HepG2 (cell line): ENCODE measurements at regions not wholly inside any gene's neighbourhood (a gene's known extent, or its start where the extent isn't known, plus 50 kb on each side); places are given as distances from the start of the nearest gene placed in this dataset.

ENCODE experiments used
- ATAC-seq: fragments of 200-7000 bp; cut with Tn5 transposase; 3 replicates; pipeline ENCODE4 v1.9.1; 2020; ENCODE audit warnings: mild to moderate bottlenecking, moderate library complexity
- BruUV-seq: library from RNA; stranded (reverse); fragments of 400-500 nt; replicated peaks from 2 replicates; lab custom pipeline; 2021; lab: Mats Ljungman, UMichigan
- CTCF ChIA-PET: fragments of 300-600 bp; formaldehyde crosslinking; extraction: SDS; loops from one replicate; lab custom pipeline; 2021; ENCODE audit warnings: low total read pairs, inconsistent platforms, low intra/inter-chr PET ratio; lab: Yijun Ruan, JAX
- POLR2A ChIA-PET: fragments of 350-600 bp; sonication (Branson Sonifier 250); formaldehyde crosslinking; loops from one replicate; lab custom pipeline; 2020; ENCODE audit warnings: antibody characterized with exemption, inconsistent platforms; lab: Yijun Ruan, JAX
- DNase-seq: peaks from one replicate; pipeline ENCODE4 v3.0.0-alpha.2; 2015; ENCODE audit warnings: low spot score
- FAIRE-seq: peaks from 3 replicates; lab custom pipeline; 2011; peaks lifted over from hg19 to GRCh38; lab: Jason Lieb, UNC
- H2AFZ ChIP-seq: one replicate; pipeline ENCODE4 v1.6.1; 2011; ENCODE audit warnings: low read length, inconsistent platforms
- H3K27ac ChIP-seq: fragments of 300-600 bp; 3 replicates; pipeline ENCODE4 v1.8.0; 2011; ENCODE audit warnings: mixed run types, mild to moderate bottlenecking, mixed read lengths, low read length, inconsistent platforms; ENCODE audit not compliant: insufficient read depth; ENCODE audit errors: extremely low read length
- H3K27me3 ChIP-seq, 2 experiments: fragments of 200-600 bp in 1 of 2; 2 replicates in 1 of 2; 3 replicates in 1 of 2; pipeline versions ENCODE4 v1.6.0 to v1.8.0; 2011; ENCODE audit warnings: low read length in 2 of 2, mild to moderate bottlenecking in 2 of 2, moderate library complexity in 2 of 2, inconsistent platforms in 1 of 2; ENCODE audit not compliant: insufficient read depth in 2 of 2, control insufficient read depth in 1 of 2
- H3K36me3 ChIP-seq, 2 experiments: fragments of 200-600 bp in 1 of 2; replicated peaks in 1 of 2; 2 replicates in 1 of 2; 3 replicates in 1 of 2; pipeline versions ENCODE4 v1.5.1 to v1.8.0; 2011; ENCODE audit warnings: low read length in 2 of 2, inconsistent platforms in 1 of 2; ENCODE audit not compliant: insufficient read depth in 2 of 2, control insufficient read depth in 1 of 2
- H3K4me1 ChIP-seq: 2 replicates; pipeline ENCODE4 v1.5.1; 2012; ENCODE audit warnings: low read length, inconsistent platforms; ENCODE audit not compliant: insufficient read depth
- H3K4me2 ChIP-seq: 2 replicates; pipeline ENCODE4 v1.6.0; 2011; ENCODE audit warnings: low read depth, low read length, inconsistent platforms
- H3K4me3 ChIP-seq, 3 experiments: fragments of 200-600 bp in 1 of 3; sonication (generic), shearing (Covaris generic) in 1 of 3; replicated peaks in 1 of 3; 2 replicates each; pipeline ENCODE4 v1.5.1; 2011 to 2016; ENCODE audit warnings: low read length in 3 of 3, inconsistent platforms in 2 of 3, low read depth in 2 of 3, mild to moderate bottlenecking in 2 of 3, control low read depth in 1 of 3, mixed read lengths in 1 of 3; ENCODE audit not compliant: insufficient read depth in 1 of 3
- H3K79me2 ChIP-seq: one replicate; pipeline ENCODE4 v1.6.1; 2011; ENCODE audit warnings: low read length, inconsistent platforms; ENCODE audit not compliant: insufficient read depth
- H3K9ac ChIP-seq: 2 replicates; pipeline ENCODE4 v1.6.0; 2011; ENCODE audit warnings: mild to moderate bottlenecking, low read depth, low read length, inconsistent platforms; ENCODE audit not compliant: insufficient read depth
- H3K9me3 ChIP-seq: 2 replicates; pipeline ENCODE4 v1.5.1; 2012; ENCODE audit warnings: mild to moderate bottlenecking, low read length
- H4K20me1 ChIP-seq: 2 replicates; pipeline ENCODE4 v1.6.0; 2011; ENCODE audit warnings: inconsistent platforms, mild to moderate bottlenecking, low read length, moderate library complexity; ENCODE audit not compliant: insufficient read depth
- FLYWCH1 ChIP-seq: sonication (generic); formaldehyde crosslinking; IDR thresholded peaks from 2 replicates; pipeline ENCODE4 v1.8.1; 2023; ENCODE audit warnings: mild to moderate bottlenecking, missing genetic modification reagents
- HOXA9 ChIP-seq: sonication (generic); formaldehyde crosslinking; IDR thresholded peaks from 2 replicates; pipeline ENCODE4 v1.8.1; 2022; ENCODE audit warnings: missing genetic modification reagents, mild to moderate bottlenecking, moderate library complexity, borderline replicate concordance
- MLLT10 ChIP-seq: sonication (generic); formaldehyde crosslinking; IDR thresholded peaks from 2 replicates; pipeline ENCODE4 v1.4.0; 2020; ENCODE audit warnings: missing genetic modification reagents
- MYNN ChIP-seq: sonication (generic); formaldehyde crosslinking; IDR thresholded peaks from 2 replicates; pipeline ENCODE4 v1.4.0; 2020; ENCODE audit warnings: mild to moderate bottlenecking, low read depth, missing genetic modification reagents
- NPAS2 ChIP-seq: sonication (generic); formaldehyde crosslinking; IDR thresholded peaks from 2 replicates; pipeline ENCODE4 v1.8.0; 2022; ENCODE audit warnings: mild to moderate bottlenecking, missing genetic modification reagents, borderline replicate concordance
- RELA ChIP-seq: sonication (generic); formaldehyde crosslinking; IDR thresholded peaks from 2 replicates; pipeline ENCODE4 v1.4.0; 2020; ENCODE audit warnings: missing genetic modification reagents
- ZC3H13 ChIP-seq: sonication (generic); formaldehyde crosslinking; IDR thresholded peaks from 2 replicates; pipeline ENCODE4 v1.8.1; 2023; ENCODE audit warnings: mild to moderate bottlenecking, missing genetic modification reagents, moderate library complexity
- ZNF263 ChIP-seq: sonication (generic); formaldehyde crosslinking; IDR thresholded peaks from 2 replicates; pipeline ENCODE4 v1.4.0; 2020; ENCODE audit warnings: missing genetic modification reagents
- ZNF333 ChIP-seq: sonication (generic); formaldehyde crosslinking; IDR thresholded peaks from 2 replicates; pipeline ENCODE4 v1.4.0; 2020; ENCODE audit warnings: mild to moderate bottlenecking, missing genetic modification reagents, borderline replicate concordance
- ZNF563 ChIP-seq: sonication (generic); formaldehyde crosslinking; IDR thresholded peaks from 2 replicates; pipeline ENCODE4 v1.8.0; 2022; ENCODE audit warnings: mild to moderate bottlenecking, moderate library complexity, missing genetic modification reagents
- ZNF883 ChIP-seq: sonication (generic); formaldehyde crosslinking; IDR thresholded peaks from 2 replicates; pipeline ENCODE4 v1.5.1; 2020; ENCODE audit warnings: mild to moderate bottlenecking, missing genetic modification reagents; ENCODE audit errors: not compliant biosample characterization
- WGBS: methylation state at CpG from one replicate; pipeline ENCODE4 v1.1.6; 2017; ENCODE audit warnings: low lambda C conversion rate; 5-methylcytosine and 5-hydroxymethylcytosine counted together
- in situ Hi-C: cut with HindIII; loops from 2 replicates; pipeline ENCODE4 v1.10.0; 2017; ENCODE audit warnings: low pct_unique_long_range_greater_than_20kb; ENCODE audit not compliant: extremely low pct_ligation_motif_present
- intact Hi-C: fragments of 100-400 bp; cut with micrococcal nuclease; formaldehyde crosslinking; loops from one replicate; pipeline ENCODE4 v1.10.0; 2022; ENCODE audit not compliant: unreplicated experiment
- TF ChIP-seq, protein P1 (sequence below): sonication (generic); formaldehyde crosslinking; IDR thresholded peaks from 2 replicates; pipeline ENCODE4 v1.8.0; 2022; ENCODE audit warnings: low read depth, missing genetic modification reagents

GRCh38 chr18:22607284-22607635 lies 189.5 kb upstream of the CTAGE1 start:
- Histone ChIP-seq H3K9ac (no peak overlapping the region), H3K27ac (no peak overlapping the region), H3K9me3 (no peaks in the 10 kb centered on the region), H3K27me3 (no peaks in the 10 kb centered on the region), H3K79me2 (no peaks in the 10 kb centered on the region), H2AFZ (no peak overlapping the region)
- in situ Hi-C loops, result no loop called here
- FAIRE-seq, result no peak
- no peak for ATAC-seq
- TF ChIP-seq FLYWCH1 (CRISPR knock-in tag) (no peak), HOXA9 (no peak), NPAS2 (CRISPR knock-in tag) (no peak), ZNF563 (no peak), RELA (CRISPR knock-in tag) (no peak), ZNF263 (CRISPR knock-in tag) (no peak), ZC3H13 (CRISPR knock-in tag) (no peak), MYNN (CRISPR knock-in tag) (no peak), ZNF333 (no peak), ZNF883 (no peak), MLLT10 (CRISPR knock-in tag) (no peak)
- TF ChIP-seq, protein P1, sequence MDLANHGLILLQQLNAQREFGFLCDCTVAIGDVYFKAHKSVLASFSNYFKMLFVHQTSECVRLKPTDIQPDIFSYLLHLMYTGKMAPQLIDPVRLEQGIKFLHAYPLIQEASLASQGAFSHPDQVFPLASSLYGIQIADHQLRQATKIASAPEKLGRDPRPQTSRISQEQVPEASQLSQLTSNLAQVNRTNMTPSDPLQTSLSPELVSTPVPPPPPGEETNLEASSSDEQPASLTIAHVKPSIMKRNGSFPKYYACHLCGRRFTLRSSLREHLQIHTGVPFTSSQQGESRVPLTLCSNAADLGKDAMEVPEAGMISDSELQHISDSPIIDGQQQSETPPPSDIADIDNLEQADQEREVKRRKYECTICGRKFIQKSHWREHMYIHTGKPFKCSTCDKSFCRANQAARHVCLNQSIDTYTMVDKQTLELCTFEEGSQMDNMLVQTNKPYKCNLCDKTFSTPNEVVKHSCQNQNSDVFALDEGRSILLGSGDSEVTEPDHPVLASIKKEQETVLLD (CRISPR knock-in tag), result no peak
- TF ChIP-seq, all 625 proteins: peak for 0
- POLR2A ChIA-PET, result no interaction called here
- no peak overlapping the region for H3K4me2 ChIP-seq
- no TSS peak for BruUV-seq
- intact Hi-C loops, result no loop called here
- H3K4me1 ChIP-seq, result peaks cover 12% of the 10 kb centered on the region
- no peak for DNase-seq
- CTCF ChIA-PET, result no interaction called here
- WGBS, result 63% methylated on average over 6 of the region's 6 CpGs
- no peak overlapping the region for H3K4me3 ChIP-seq
- no peaks in the 10 kb centered on the region for H3K36me3 ChIP-seq
- no peaks in the 10 kb centered on the region for H4K20me1 ChIP-seq
